Stimulated activated CD4-positive, alpha-beta T cell treated with anti-CD3 and anti-CD28 coated beads, Interleukin-12 subunit alpha, Interleukin-12 subunit beta, amount 100 ng/mL, for 4 hours (primary cell): ENCODE measurements at regions not wholly inside any gene's neighbourhood (a gene's known extent, or its start where the extent isn't known, plus 50 kb on each side); places are given as distances from the start of the nearest gene placed in this dataset.
"Not testable (repeated sequence)": the region's sequence is repeated elsewhere in the genome, so short reads cannot be mapped to it uniquely, and the experiment has no call there.

ENCODE experiments used
- DNase-seq: peaks from one replicate; pipeline ENCODE4 v3.0.0-alpha.2; 2020

DNA sequence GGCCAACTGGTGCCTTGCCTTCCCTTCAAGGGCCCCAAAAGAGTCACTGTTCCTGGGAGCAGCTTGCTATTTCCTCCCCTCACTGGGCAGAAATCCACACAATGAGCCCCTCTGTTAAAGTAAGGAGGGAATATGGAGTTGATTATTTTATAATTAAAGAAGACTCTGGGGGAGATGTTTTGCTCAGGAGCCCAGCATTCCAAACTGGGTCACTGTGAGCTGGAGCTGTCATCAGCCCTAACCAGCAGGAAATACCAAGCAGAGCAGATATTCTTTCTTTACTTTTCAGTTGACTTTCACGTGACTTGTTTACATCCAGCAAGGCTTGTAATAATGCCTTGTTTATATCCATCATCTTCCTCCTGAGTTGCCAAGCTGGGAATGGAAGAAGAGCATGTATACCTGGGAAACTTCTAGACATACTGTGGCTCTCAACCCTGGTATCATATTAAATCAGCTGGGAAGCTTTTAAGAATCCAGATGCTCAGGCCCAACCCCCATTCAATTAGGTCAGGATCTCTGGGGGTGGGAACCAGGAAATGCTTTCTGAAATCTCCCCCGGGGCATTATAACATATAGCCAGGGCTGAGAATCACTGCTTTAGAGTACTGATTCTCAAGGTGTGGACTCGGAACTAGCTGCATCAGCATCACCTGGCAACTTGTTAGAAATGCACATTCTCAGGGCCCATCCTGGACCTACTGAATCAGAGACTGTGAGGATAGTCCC, 175.6 kb upstream of the MYLIP start:
- DNase-seq: no peak

DNA sequence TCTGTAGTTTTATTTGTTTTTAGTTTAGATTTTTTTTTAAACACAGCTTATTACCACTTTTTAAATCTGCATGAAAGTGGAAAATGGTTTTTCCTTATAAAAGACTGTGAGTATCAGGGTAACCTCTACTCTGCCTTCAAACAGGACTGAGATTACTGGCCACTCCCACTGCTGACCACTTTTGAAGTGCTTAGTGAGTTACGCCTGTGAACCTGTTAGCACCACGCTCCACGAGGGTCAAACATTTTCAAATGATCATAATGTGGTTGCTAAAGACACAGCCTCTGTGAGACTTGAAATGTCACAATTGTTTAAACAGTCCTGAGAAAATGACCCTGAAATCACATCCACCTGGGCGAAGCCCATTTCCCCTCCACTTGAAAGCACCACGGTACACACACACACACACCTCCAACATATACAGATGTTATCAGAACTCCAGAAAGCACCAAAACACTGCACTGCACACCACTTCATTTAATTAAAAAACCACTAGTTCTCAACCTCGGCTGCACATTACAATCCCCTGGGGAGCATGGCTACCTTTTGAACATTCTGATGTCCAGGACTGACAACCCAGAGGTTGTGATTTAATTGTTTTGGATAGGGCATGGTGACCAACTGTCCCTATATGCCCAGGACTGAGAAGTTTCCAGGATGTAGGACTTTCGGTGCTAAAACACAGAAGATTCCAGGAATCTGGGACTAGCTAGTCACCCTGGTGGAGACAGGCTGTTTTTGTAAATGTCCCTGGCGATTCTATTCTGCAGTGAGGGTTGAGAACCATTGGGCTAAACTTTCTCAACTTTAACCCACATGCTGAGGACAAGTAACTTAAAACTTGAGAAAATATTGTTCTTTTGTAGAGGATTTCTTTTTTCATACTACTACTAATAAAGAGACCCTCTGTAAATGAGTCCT, 176.4 kb upstream of the MYLIP start:
- no peak for DNase-seq

DNA sequence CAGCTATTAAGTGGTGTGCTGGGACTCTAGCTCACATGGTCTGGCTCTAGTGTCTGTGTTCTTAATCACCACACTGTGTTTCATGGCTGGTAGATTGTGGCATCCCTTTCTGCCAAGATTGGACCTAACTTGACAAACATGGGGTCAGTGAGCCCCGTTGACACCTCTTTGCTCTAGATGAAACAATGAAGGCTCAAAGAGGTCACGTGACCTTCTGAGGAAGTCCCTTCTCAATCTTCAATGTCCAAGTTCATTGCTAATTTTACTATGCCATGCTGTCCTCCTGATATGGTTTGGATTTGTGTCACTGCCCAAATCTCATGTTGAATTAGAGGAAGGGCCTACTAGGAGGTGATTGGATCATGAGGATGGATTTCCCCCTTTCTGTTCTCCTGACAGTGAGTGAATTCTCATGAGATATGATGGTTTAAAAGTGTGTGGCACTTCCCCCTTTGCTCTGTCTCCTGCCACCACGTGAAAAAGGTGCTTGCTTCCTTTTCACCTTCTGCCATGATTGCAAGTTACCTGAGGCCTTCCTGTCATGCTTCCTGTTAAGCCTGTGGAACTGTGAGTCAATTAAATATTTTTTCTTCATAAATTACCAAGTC, 177.8 kb upstream of the MYLIP start:
- no peak for DNase-seq

DNA sequence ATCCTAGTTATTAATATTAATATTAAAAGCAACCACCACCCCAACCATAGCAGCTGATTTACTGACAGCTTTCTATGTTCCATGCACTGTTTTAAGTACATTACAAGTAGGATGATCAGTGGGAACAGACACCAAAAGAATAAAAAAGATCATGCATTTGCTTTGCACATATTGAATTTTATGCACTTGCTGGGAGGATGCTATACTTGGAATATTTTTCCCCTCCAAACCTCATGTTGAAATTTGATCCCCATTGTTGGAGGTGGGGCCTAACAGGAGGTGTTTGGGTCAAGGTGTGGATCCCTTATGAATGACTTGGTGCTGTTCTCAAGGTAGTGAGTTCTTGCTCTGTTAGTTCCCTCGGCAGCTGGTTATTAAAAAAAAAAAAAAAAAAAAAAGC, 178.9 kb upstream of the MYLIP start:
- no peak for DNase-seq

DNA sequence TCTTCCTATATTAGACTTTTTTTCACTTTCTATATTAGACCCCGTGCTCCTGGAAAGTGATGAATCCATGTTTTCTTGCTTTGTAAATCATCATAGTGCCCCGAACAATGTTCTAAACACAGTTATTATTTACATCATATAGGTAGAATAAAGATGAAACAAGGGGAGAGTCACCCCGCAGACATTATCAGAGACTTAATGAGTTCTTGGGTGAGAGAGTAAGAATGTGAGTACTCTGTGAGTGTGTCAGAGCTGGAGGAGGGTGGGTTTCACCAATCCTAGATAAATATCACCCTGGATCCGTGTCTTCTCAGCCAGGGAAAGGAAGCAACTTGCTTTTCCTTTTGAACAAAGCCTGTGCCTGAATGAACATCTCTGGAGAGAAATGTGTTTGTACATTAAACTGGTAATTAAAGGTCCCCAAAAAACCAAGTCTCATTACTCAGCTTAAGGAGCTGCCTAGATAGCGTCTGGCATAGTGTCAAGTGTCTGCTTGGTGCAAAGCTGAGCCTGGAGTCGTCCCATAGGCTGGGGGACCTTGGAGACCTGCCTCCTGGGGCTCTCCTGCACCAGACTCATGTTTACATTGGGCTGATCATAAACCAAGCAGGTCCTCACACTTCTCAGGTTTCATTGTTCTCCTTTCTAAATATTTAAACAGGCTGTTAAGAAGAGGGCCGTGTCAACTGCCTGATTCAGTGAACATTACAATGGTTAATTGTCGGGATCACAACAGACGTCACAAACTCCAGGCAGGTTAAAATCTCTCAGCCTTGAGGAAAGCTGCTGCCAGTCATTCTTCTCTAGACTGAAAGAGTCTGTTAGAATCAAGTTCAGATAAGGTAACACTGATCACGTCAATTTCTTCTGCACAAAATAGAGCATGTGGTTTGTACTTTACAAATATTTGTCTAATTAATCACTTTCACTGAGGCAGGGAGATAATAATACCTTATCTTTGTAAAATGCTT, 179.7 kb upstream of the MYLIP start:
- DNase-seq: no peak

DNA sequence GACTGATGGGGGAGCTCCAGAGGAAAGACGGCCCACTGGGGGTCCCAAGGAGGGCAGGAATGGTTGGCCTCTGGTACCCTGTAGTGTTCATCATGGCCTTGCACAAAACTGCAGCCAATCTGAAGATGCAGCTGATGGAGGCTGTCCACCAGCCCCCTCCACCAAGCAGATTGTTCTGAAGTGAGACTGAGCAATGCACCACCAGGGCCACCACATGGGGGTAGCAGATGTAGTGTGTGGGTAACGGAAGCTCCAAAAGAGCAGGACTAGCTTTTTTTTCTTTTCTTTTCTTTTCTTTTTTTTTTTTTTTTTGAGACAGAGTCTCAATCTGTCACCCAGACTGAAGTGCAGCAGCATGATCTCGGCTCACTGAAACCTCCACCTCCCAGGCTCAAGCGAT, 181.0 kb upstream of the MYLIP start:
- DNase-seq: no peak

DNA sequence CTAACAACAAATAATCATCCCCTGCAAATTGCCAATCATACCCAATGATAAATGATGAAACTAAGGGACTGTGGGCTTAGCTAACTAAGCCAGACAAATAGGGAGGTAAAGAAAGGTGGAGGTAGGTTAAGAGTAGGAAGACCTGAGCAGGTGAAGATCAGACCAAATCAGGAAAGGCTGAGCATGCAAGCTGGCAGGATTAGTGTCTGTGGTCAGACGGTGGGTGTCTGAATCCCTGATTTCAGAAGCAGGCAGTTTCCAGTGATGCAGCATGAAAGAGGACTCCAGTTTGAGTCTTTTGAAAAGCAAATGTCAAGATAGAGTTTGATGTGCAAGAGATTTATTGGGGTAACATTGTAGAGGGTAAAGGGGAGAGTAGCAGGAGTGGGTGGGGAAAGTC, 181.4 kb upstream of the MYLIP start:
- DNase-seq: no peak

DNA sequence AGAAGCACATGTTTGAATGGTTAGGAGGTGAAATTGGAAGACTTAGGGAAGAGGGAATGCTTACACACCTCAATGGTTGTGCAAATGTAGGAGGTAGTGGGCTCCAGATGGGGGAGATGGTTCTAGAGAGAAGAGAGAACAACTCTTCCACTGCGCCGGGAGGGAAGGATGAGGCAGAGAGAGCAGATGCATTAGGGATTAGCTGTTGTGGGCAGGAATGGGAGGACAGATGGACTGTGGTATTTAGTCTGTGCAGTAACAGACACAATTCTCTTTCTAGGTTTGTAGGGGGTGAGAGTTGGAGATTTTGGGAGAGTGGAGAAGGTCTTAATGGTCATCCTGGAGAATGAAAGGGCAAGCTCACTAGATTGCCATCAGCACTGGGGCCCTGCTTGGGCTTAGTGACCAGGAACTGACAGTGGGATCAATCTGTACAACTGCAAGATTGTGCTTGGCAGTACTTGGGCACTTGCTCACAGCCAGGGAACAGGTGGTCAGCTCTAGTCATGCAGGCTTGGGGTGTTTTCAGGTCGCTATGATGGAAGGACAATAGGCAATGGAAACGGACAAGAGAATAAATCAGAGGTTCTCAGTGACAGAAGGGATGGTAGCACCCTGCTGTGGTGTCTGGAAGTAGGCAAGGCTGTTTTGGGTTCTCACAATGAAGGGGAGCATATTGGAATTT, 182.0 kb upstream of the MYLIP start:
- no peak for DNase-seq

DNA sequence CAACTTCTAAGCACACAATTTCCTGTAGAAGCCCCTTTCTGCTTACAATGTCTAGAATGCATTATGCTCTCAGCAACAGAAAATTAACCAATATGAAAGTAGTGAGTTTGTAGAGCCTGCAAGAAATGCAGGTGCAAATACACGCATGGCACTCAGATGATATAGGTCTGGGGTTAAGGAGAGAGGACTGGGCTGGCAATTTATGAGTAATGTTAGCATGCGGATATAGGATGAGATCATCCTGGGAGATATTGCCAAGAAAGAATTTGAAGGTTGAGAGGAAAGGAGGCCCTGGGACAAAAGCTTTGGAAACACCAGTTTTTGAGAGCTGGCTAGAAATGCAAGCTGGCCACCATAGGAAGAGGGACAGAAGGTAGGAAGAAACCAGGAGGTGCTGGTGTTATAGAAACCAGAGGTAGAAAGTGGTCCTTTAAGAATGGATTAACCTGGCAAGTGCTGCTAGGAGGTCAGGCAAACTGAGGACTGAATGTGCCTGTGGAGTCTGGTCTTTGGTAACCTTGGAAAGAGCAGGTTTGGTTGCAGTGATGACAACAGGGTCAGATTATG, 183.2 kb upstream of the MYLIP start:
- no peak for DNase-seq

DNA sequence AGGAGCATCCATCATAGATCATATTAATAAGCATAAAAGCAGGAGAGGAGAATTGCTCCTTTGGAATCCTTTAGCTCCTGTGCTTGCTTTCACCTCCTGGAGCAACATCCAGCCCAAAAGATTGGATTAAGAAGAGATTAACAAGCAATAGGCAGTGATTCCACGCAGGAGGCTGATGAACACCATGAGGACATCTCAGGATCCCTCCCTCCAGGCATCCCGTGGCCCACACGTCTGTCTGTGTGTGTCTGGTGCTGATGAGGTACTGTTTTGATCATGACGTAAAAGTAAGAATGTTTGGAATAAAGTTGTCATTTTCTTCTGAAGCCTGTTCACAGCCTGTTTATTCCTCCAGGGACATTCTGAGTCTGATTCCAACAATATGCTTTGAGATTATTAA, 185.5 kb upstream of the MYLIP start:
- DNase-seq: no peak

DNA sequence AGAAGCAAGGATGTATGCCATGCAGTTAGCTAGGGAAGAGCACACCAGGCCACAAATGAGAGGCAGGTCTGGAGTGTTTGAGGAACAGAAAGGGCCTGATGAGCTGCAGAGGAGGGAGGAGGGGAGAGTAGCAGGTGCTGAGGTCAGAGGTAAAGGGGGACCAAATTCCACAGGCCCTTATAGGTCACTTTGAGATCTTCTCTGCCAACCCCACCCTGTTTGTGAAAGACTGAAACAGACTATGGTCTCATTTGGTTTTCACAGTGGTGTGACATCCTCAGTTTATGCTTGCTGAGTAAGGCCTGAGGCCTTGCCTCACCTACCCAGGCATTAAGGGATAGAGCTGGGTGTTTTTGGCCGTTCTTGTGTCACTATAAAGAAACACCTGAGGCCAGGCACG, 187.7 kb upstream of the MYLIP start:
- no peak for DNase-seq

DNA sequence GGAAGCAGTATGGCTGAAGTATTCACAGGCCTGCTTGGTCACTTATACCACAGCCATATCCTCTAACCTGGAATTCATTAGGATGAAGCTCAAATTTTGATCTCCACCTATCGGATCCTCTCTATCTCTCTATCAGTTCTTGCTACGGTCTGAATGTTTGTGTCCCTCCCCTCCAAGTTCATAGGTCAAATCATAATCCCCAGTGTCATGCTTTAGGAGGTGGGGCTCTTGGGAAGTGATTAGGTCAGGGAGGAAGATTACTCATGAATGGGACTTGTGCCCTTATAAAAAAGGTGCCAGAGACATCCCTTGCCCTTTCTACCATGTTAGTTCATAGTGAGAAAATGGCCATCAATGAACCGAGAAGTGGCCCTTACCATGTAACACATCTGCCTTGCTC, 190.8 kb upstream of the MYLIP start:
- DNase-seq: no peak

DNA sequence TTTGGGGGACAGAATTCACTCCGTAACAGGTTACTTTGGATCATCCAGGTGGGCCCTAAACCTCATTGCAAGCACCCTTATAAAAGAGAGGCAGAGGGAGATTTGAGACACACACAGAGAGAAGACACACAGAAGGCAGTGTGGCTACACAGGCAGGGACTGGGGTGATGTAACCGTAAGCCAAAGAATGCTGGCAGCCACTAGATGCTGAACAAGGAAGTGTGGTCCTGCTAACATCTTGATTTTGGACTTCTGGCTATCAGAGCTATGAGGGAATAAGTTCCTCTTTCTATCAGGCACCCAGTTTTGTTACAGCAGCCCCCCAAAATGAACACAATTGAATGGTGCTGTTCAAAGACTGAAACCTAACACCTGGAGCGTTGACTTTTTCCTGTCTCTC, 191.3 kb upstream of the MYLIP start:
- DNase-seq: no peak

DNA sequence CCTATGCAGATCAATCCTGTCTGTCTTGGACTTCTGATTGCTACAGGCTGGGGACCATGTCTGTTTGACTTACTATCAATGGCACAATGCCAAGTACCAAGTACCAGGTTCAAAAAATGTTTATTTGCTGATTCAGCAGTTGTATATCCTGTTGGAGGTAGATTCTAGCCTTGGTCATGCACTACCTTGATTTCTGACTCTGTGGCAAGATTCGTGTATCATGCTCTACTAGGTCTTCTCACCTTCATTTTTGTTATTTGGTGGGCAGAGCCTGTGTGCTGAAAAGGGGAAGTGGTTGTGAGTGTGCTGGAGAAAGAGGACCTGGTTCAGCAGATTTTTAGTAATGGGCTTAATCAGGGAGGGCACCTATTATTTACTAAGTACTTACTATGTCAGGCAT, 192.4 kb upstream of the MYLIP start:
- no peak for DNase-seq

DNA sequence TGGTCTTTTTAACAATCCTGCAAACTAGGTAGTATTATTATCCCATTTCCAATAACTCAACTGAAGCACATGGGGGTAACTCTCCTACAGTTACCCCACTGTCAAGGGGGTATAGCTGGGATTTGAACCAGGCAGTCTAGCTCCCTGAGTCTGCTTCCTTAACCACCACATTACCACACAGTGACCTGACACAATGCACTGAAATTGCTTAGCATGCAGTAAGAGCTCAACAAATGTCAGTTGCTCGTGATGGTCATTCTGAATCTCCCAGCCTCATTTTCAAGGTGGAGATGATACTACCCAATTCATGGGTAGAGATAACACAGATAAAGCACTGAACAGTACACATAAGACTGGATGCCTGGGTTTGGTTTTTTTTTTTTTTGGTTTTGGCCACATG, 193.2 kb upstream of the MYLIP start:
- DNase-seq: no peak

DNA sequence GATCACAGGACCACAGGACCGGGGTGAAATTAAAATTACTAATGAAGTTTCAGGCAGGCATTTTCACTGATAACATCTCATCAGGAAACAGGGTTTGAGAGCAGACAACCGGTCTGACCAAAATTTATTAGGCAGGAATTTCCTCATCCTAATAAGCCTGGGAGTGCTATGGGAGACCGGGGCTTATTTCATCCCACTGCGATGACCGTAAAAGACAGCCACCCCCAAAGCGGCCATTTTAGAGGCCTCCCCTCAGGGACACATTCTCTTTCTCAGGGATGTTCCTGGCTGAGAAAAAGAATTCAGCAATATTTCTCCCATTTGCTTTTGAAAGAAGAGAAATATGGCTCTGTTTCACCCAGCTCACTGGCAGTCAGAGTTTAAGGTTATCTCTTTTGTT, 197.2 kb upstream of the MYLIP start:
- DNase-seq: not testable (repeated sequence)

DNA sequence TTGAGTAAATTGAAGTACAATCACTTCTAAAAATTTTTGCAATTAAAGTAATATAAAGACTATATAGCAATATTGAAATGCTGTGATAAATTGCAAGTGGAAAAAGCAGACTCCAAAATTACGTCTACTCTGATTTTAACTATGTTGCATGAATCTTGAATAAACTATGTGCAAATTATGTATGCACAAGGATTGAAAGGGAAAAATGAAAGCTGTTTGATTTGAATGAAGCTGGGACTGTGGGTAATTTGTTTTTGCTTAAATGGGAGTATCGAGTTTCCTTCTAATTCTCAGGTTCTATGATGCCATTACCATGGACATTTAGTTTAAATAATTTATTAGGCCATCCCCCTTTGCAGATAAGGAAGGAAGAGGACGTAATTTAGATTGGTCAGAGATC, 198.7 kb upstream of the MYLIP start:
- DNase-seq: no peak

DNA sequence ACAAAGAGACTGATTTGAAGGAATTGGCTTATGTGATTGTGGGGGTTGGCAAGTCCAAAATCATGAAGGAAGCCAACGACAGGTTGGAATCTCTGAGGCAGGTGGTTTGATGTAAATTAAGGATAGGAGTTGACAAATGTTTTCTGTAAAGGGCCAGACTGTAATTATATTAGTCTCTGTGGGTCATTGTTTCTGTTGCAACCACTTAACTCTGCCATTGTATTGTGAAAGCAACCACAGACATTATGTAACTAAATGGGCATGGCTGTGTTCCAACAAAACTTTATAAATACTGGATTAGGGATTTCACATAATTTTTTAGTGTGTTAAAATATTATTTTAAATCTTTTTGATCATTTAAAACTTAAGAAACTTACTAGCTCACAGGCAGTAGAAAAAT, 199.2 kb upstream of the MYLIP start:
- DNase-seq: no peak

DNA sequence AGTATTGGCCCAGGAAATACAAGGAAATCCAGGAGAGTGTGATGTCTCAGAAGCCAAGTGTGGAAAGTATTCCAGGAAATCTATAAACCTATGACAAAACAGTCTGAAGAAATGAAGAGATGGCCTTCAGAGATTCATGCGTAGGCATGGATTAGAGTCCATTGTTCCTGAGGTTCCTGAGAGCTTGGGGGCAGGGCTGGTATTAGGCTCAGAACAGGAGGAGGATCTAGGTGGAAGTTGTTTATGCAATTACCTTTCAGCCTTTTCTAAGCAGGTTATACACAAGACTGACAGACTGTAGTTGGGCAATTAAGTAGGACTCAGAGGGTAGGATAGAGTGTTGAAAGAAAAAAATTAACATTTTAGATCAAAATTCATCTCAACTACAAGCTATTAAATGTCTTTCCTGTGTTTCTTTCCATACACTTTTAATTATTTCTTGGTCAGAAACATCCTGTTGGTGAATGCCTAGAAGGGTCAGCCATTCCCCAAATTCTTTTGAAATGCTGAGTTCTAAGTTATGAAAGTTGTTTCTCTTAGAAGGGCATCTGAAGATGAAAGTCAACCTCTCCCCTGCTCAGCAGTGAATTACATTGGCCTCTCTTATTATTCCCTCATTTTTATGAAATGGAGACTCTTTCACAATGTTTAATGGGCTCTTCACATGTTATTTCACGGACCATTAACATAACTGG, 201.2 kb upstream of the MYLIP start:
- no peak for DNase-seq

DNA sequence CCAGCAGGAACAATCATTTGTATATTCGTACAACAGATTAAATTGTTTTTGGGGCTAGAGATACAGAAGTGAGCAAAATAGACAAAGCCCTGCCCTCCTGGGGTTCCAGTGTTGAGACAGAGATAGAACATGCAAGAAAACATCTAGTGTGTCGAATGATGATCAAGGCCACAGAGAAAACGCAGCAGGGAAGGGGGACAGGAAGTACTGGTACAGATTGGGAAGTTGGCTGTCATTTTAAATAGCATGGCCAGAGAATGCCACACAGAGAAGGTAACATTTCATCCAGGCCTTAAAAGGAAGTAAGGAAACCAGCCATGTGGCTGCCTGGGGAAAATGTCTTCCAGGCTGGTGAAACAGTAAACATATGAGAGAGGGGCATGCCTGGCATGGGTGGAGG, 202.6 kb upstream of the MYLIP start:
- DNase-seq: no peak

DNA sequence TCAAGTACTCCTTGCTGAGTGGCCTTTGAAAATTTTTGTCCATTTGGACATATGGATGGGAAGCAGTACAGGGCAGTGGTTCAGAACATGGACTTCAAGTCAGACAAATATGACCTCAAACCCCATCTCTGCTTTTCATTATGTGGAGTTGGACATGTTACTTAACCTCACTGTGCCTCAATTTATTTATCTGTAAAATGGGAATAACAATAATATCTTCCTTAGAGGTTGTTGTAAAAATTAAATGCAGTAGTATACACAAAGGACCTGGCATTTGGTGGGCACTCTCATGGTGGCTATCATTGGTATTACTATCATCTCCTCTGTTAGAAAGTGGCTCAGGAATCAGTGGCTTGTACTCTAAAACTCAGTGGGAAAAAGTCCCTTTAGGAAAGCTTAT, 204.0 kb upstream of the MYLIP start:
- DNase-seq: no peak
